Hepatocyte (in vitro differentiated cells): ENCODE measurements at regions not wholly inside any gene's neighbourhood (a gene's known extent, or its start where the extent isn't known, plus 50 kb on each side); places are given as distances from the start of the nearest gene placed in this dataset.

ENCODE experiments used
- DNase-seq: peaks from one replicate; pipeline ENCODE4 v3.0.0-alpha.2; 2016; ENCODE audit warnings: low spot score
- H2AFZ ChIP-seq: fragments of 200-600 bp; sonication (generic); 2 replicates; pipeline ENCODE4 v1.6.0; 2016; ENCODE audit warnings: antibody characterized with exemption, mild to moderate bottlenecking
- H3K27ac ChIP-seq: fragments of 200-600 bp; sonication (generic); 2 replicates; pipeline ENCODE4 v1.5.1; 2016; ENCODE audit warnings: mild to moderate bottlenecking
- H3K27me3 ChIP-seq: fragments of 200-600 bp; sonication (generic); 2 replicates; pipeline ENCODE4 v1.6.1; 2016
- H3K36me3 ChIP-seq: fragments of 200-600 bp; sonication (generic); replicated peaks from 2 replicates; pipeline ENCODE4 v1.5.1; 2016; ENCODE audit warnings: low read depth; ENCODE audit not compliant: insufficient read depth
- H3K4me1 ChIP-seq: fragments of 200-600 bp; sonication (generic); 2 replicates; pipeline ENCODE4 v1.5.1; 2016; ENCODE audit warnings: mild to moderate bottlenecking, moderate library complexity; ENCODE audit not compliant: insufficient read depth
- H3K4me2 ChIP-seq: fragments of 200-600 bp; sonication (generic); 2 replicates; pipeline ENCODE4 v1.6.0; 2016
- H3K4me3 ChIP-seq: fragments of 200-600 bp; sonication (generic); 2 replicates; pipeline ENCODE4 v1.5.1; 2016; ENCODE audit warnings: mild to moderate bottlenecking
- H3K79me2 ChIP-seq: fragments of 200-600 bp; sonication (generic); 2 replicates; pipeline ENCODE4 v1.6.0; 2017; ENCODE audit warnings: mild to moderate bottlenecking
- H3K9me2 ChIP-seq: fragments of 200-600 bp; sonication (generic); replicated peaks from 2 replicates; pipeline ENCODE4 v1.6.0; 2017; ENCODE audit warnings: mild to moderate bottlenecking; ENCODE audit not compliant: insufficient read depth
- H3K9me3 ChIP-seq: fragments of 200-600 bp; sonication (generic); 2 replicates; pipeline ENCODE4 v1.5.1; 2016; ENCODE audit warnings: low read depth, mild to moderate bottlenecking
- H4K20me1 ChIP-seq: fragments of 200-600 bp; sonication (generic); 2 replicates; pipeline ENCODE4 v1.6.0; 2016; ENCODE audit warnings: mild to moderate bottlenecking; ENCODE audit not compliant: insufficient read depth, poor library complexity, severe bottlenecking
- CTCF ChIP-seq: fragments of 200-600 bp; sonication (generic); IDR thresholded peaks from 2 replicates; pipeline ENCODE4 v1.5.1; 2016; ENCODE audit warnings: antibody characterized with exemption, mild to moderate bottlenecking; ENCODE audit not compliant: poor library complexity
- EZH2 ChIP-seq: fragments of 200-600 bp; sonication (generic); IDR thresholded peaks from 2 replicates; pipeline ENCODE4 v1.6.1; 2016; ENCODE audit warnings: antibody characterized with exemption, mild to moderate bottlenecking, borderline replicate concordance
- EZH2phosphoT487 ChIP-seq: fragments of 200-600 bp; sonication (generic); IDR thresholded peaks from one replicate; pipeline ENCODE4 v1.6.1; 2018; ENCODE audit warnings: antibody characterized with exemption, mild to moderate bottlenecking, low read depth, moderate library complexity; ENCODE audit not compliant: unreplicated experiment, severe bottlenecking
- WGBS: methylation state at CpG from one replicate; pipeline ENCODE4 v1.1.6; 2016; ENCODE audit warnings: low lambda C conversion rate; ENCODE audit errors: missing lambda C conversion rate; 5-methylcytosine and 5-hydroxymethylcytosine counted together

GRCh38 chr16:82509691-82510430 lies 116.9 kb upstream of the CDH13 start:
- H3K4me2 ChIP-seq: no peak overlapping the region
- H3K79me2 ChIP-seq: no peaks in the 10 kb centered on the region
- H3K4me3 ChIP-seq: no peak overlapping the region
- no peak for DNase-seq
- H3K27ac ChIP-seq: no peak overlapping the region
- no peak overlapping the region for H2AFZ ChIP-seq
- H3K9me2 ChIP-seq: no peaks in the 10 kb centered on the region
- H3K4me1 ChIP-seq: no peaks in the 10 kb centered on the region
- no peak for TF ChIP-seq EZH2
- TF ChIP-seq CTCF: no peak
- no peak for TF ChIP-seq EZH2phosphoT487
- no peaks in the 10 kb centered on the region for H3K27me3 ChIP-seq
- 94% methylated on average over 5 of the region's 5 CpGs for WGBS
- no peaks in the 10 kb centered on the region for H3K36me3 ChIP-seq
- no peaks in the 10 kb centered on the region for H4K20me1 ChIP-seq
- no peaks in the 10 kb centered on the region for H3K9me3 ChIP-seq

GRCh38 chr16:82506692-82507670 lies 119.8 kb upstream of the CDH13 start:
- Histone ChIP-seq H3K4me1 (no peaks in the 10 kb centered on the region), H3K27me3 (no peaks in the 10 kb centered on the region), H3K79me2 (no peaks in the 10 kb centered on the region), H3K9me3 (no peaks in the 10 kb centered on the region), H3K4me2 (no peak overlapping the region), H4K20me1 (no peaks in the 10 kb centered on the region), H3K36me3 (no peaks in the 10 kb centered on the region), H3K4me3 (no peak overlapping the region), H3K27ac (no peak overlapping the region), H2AFZ (no peak overlapping the region), H3K9me2 (no peaks in the 10 kb centered on the region)
- WGBS: 83% methylated on average over 19 of the region's 19 CpGs
- no peak for TF ChIP-seq EZH2phosphoT487
- no peak for TF ChIP-seq CTCF
- TF ChIP-seq EZH2: no peak
- DNase-seq: no peak

GRCh38 chr16:82504836-82505235 lies 121.9 kb upstream of the CDH13 start:
- H3K9me3 ChIP-seq: no peaks in the 10 kb centered on the region
- H3K4me2 ChIP-seq: no peak overlapping the region
- no peaks in the 10 kb centered on the region for H4K20me1 ChIP-seq
- no peaks in the 10 kb centered on the region for H3K4me1 ChIP-seq
- DNase-seq: no peak
- H3K79me2 ChIP-seq: no peaks in the 10 kb centered on the region
- no peak for TF ChIP-seq EZH2phosphoT487
- TF ChIP-seq EZH2: no peak
- no peak for TF ChIP-seq CTCF
- H3K4me3 ChIP-seq: no peak overlapping the region
- H2AFZ ChIP-seq: no peak overlapping the region
- WGBS: 51% methylated on average over 8 of the region's 8 CpGs
- no peak overlapping the region for H3K27ac ChIP-seq
- no peaks in the 10 kb centered on the region for H3K36me3 ChIP-seq
- H3K9me2 ChIP-seq: no peaks in the 10 kb centered on the region
- H3K27me3 ChIP-seq: no peaks in the 10 kb centered on the region
